Natural killer cell treated with Interleukin-12 subunit alpha and Interleukin-12 subunit beta and Interleukin-15 and Interleukin-18, amount 100 ng/mL, for 72 hours (primary cell): ENCODE measurements at regions not wholly inside any gene's neighbourhood (a gene's known extent, or its start where the extent isn't known, plus 50 kb on each side); places are given as distances from the start of the nearest gene placed in this dataset.

ENCODE experiments used
- ATAC-seq, 2 donors: fragments of 150-1000 bp; cut with Tn5 transposase in 1 of 2; sonication (Bioruptor Pico), chemical (Tn5 transposase) in 1 of 2; 2 replicates each; pipeline ENCODE4 v1.10.0; 2021
- DNase-seq: peaks from one replicate; pipeline ENCODE4 v3.0.0; 2022; ENCODE audit warnings: low spot score
- H3K27ac Mint-ChIP-seq, 2 donors: 1 replicate in 1 of 2; 2 replicates in 1 of 2; pipeline ENCODE4 v1.8.0; 2022; ENCODE audit warnings: mixed read lengths in 2 of 2, mild to moderate bottlenecking in 1 of 2, moderate library complexity in 1 of 2
- H3K27me3 Mint-ChIP-seq, 2 donors: 1 replicate in 1 of 2; 2 replicates in 1 of 2; pipeline ENCODE4 v1.8.0; 2022; ENCODE audit warnings: mixed read lengths in 2 of 2
- H3K36me3 Mint-ChIP-seq: one replicate; pipeline ENCODE4 v1.8.0; 2022; ENCODE audit warnings: mixed read lengths
- H3K4me1 Mint-ChIP-seq, 2 donors: 1 replicate in 1 of 2; 2 replicates in 1 of 2; pipeline ENCODE4 v1.8.0; 2022; ENCODE audit warnings: low read depth in 2 of 2, mixed read lengths in 2 of 2, mild to moderate bottlenecking in 1 of 2
- H3K4me3 Mint-ChIP-seq: one replicate; pipeline ENCODE4 v1.8.0; 2022; ENCODE audit warnings: mixed read lengths
- H3K9me3 Mint-ChIP-seq: 2 replicates; pipeline ENCODE4 v1.8.0; 2022; ENCODE audit warnings: mixed read lengths

DNA sequence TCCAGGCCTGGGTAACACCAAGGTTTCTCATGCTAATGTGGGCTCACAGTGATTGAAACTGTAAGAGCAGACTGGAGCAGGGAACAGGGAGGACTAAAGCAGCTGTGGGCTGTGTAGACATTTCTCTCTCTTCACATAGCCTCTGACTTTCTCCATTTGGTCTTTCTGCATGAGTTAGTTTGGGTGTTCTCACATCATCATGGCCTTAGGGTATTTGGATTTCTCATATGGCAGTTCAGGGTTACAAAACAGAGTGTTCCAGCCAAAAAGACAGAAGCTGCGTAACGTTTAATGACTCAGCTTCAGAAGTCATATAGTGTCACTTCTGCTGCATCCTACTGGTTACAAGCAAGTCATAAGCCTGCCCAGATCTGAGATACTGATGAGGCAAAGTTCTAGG is 52.0 kb upstream of the OSBPL8 start:
- Mint-ChIP-seq H3K4me3 (no peak overlapping the region), H3K27me3 (peaks cover 8 to 27% of the 10 kb centered on the region in 2 donors), H3K9me3 (no peaks in the 10 kb centered on the region), H3K4me1 (peaks cover 0 to 3% of the 10 kb centered on the region in 2 donors), H3K27ac (no peak overlapping the region), H3K36me3 (no peaks in the 10 kb centered on the region)
- ATAC-seq (peak in 1 of 2 donors; percentile 43), DNase-seq (no peak)

DNA sequence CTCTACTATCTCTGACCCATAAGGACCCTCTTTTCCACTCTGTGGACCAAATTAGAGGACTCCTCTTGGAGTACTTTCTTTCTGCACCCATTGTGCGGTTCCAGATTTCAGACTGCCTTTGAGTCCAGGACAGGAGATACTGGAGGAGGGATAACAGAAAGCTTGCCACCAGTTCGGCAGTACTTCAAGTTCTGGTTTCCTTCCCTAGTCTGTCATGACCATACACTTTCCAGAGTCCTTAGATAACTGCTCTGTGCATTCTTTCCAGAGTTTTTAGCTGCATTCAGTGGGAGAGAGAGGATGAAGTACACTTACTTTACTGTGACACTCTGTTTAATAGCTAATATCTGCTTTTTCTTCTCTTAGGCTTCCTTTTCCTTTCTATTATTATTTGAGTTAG is 54.8 kb upstream of the OSBPL8 start:
- Mint-ChIP-seq H3K4me3 (no peak overlapping the region), H3K27me3 (peaks cover 4 to 29% of the 10 kb centered on the region in 2 donors), H3K4me1 (peaks cover 0 to 3% of the 10 kb centered on the region in 2 donors), H3K27ac (no peak overlapping the region), H3K9me3 (no peaks in the 10 kb centered on the region), H3K36me3 (no peaks in the 10 kb centered on the region)
- ATAC-seq (no peak), DNase-seq (no peak)

DNA sequence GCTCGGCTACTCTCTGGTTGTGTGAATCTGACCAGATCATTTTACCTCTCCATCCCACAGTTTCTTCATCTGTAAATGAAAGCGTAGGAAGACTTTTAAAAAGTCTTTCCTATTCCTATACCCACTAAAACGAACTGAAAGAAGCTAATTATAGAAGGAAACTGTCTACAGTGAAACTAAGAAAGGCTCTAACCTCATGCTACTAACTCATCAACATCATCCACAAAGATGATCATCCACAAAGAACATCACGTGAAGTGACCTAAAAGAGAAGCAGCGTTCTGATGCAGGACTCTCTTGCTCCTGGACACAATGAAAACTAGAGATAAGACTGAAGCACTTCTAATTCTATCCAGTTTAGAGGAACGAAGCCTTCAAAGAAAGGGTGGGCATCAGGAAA is 58.5 kb upstream of the OSBPL8 start:
- Mint-ChIP-seq H3K4me3 (no peak overlapping the region), H3K27ac (peak overlapping the region in 1 of 2 donors; percentile 30), H3K9me3 (no peaks in the 10 kb centered on the region), H3K4me1 (peaks cover 0 to 6% of the 10 kb centered on the region in 2 donors), H3K36me3 (no peaks in the 10 kb centered on the region), H3K27me3 (peaks cover 3 to 31% of the 10 kb centered on the region in 2 donors)
- ATAC-seq (no peak), DNase-seq (no peak)

DNA sequence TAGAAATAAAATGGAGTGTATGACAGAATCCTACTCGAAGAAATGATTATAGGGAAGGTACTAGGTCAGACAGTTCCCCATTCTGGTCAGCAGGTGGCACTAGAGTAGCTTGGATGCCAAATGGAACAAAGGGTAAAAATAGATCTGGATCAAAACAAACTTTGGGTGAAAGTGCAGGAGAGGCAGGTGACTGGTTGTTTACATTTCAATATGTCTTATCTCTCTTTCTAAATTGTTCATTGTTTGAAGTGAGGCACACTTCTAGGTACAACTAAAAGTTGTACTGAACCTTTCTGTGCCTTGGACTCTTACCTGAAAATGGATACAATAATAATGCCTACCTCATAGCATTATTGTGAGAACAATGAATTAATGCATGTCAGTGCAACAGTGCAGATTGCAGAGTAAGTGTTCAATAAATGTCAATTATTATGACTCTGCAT is 62.0 kb upstream of the OSBPL8 start:
- Mint-ChIP-seq H3K27ac (no peak overlapping the region), H3K36me3 (no peaks in the 10 kb centered on the region), H3K27me3 (peaks cover 0 to 17% of the 10 kb centered on the region in 2 donors), H3K9me3 (no peaks in the 10 kb centered on the region), H3K4me1 (peaks cover 0 to 3% of the 10 kb centered on the region in 2 donors), H3K4me3 (no peak overlapping the region)
- peak; percentile 65 for DNase-seq
- peak; percentile 67 to 75 for ATAC-seq

DNA sequence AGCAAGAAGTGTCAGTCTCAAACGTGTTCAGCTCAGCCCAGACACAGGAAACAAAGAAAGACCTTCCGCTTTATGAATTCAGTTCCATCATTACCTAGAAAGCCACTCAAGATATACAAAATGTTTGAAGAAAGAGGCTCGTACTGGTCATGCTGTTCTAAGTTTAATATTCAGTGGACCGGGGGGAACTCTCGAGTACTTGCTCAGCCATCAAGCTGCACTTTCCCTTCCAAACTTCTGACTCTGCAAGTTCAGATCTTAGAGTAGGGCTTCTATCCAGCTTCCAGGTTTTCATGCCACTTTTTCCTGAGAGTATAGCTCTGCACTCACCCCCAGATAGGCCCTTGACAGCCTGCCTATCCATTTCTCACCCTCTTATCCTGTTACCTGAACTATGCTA is 62.8 kb upstream of the OSBPL8 start:
- ATAC-seq = no peak
- H3K36me3 Mint-ChIP-seq = no peaks in the 10 kb centered on the region
- H3K27me3 Mint-ChIP-seq = peaks cover 0 to 17% of the 10 kb centered on the region in 2 donors
- peaks cover 0 to 3% of the 10 kb centered on the region in 2 donors for H3K4me1 Mint-ChIP-seq
- H3K27ac Mint-ChIP-seq = no peak overlapping the region
- H3K4me3 Mint-ChIP-seq = no peak overlapping the region
- no peak for DNase-seq
- no peaks in the 10 kb centered on the region for H3K9me3 Mint-ChIP-seq

DNA sequence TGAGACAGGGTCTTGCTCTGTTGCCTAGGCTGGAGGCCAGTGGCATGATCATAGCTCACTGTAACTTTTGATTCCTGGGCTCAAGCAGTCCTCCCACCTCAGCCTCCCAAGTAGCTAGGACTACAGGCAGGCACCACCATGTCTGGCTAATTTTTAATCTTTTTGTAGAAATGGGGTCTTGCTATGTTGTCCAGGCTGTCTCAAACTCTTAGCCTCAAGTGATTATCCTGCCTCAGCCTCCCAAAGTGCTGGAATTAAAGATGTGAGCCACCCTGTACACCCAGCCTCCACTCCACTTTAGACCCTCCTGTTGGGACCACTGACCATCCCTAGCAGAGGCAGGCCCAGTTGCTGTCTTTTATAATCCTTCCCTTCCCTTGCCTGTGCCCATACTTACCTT is 63.3 kb upstream of the OSBPL8 start:
- ATAC-seq (no peak), DNase-seq (no peak)
- H3K9me3 Mint-ChIP-seq = no peaks in the 10 kb centered on the region
- no peaks in the 10 kb centered on the region for H3K36me3 Mint-ChIP-seq
- H3K27me3 Mint-ChIP-seq = peaks cover 0 to 16% of the 10 kb centered on the region in 2 donors
- H3K4me3 Mint-ChIP-seq = no peak overlapping the region
- no peak overlapping the region for H3K27ac Mint-ChIP-seq
- H3K4me1 Mint-ChIP-seq = peaks cover 0 to 3% of the 10 kb centered on the region in 2 donors

DNA sequence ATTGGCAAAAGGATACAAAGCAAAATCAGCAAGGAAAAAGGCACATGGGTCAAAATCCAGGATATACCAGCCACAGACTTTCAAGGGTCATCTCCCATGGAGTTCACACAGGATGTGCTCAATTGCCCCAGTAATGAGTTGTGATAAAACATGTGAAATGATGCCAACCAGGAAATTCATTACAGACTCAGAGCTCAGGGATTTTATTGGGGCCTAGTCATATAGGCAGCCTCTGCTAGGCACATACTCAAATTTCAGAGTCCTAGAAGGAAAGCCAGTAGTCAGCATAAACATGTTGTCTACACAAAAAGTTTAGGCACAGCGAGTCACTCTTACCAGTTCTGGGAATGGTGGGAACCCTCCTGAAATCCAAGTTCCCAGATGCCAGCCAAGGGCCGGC is 64.4 kb upstream of the OSBPL8 start:
- Mint-ChIP-seq H3K27me3 (peaks cover 0 to 6% of the 10 kb centered on the region in 2 donors), H3K4me3 (no peak overlapping the region), H3K9me3 (no peaks in the 10 kb centered on the region), H3K36me3 (no peaks in the 10 kb centered on the region), H3K27ac (no peak overlapping the region), H3K4me1 (peaks cover 0 to 3% of the 10 kb centered on the region in 2 donors)
- ATAC-seq (no peak), DNase-seq (no peak)

DNA sequence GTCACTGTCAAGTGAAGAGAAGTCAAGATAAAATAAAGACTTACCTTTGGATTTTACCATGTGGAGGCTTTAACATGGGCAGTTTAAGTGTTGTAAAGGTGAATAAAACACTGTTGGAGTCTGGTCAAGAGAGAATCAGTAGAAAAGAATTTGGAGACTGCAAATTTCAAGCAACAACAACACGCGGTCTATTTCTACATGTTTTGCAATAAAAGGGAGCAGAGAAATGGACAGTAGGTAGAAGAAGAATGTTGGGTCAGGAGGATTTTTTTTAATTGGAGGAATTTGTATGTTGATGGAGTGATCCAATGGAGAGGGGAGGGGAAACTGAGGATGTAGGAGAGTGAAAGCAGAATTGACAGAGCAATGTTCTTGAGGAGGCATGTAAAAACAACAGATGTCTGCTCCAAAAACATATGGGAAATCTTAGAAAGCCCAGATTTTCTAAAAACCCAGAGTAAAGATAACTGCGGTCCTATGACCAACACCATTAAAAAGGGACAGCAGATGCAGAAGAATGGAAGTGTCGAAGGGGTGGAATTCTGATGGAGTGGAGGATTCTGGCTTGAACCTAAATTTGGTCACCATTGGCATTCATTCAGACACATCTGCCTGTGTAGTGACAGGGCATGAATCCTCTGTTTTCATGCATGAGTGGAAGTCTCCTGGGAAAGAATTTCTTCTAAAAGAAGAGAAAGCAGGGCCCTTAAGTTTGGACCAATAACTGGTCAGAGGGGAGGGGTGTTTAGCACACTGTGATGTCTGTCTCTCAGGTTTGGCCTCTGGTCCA is 68.0 kb upstream of the OSBPL8 start:
- Mint-ChIP-seq H3K27me3 (no peaks in the 10 kb centered on the region), H3K27ac (no peak overlapping the region), H3K36me3 (no peaks in the 10 kb centered on the region), H3K4me1 (no peaks in the 10 kb centered on the region), H3K4me3 (no peak overlapping the region), H3K9me3 (no peaks in the 10 kb centered on the region)
- ATAC-seq (no peak), DNase-seq (no peak)

DNA sequence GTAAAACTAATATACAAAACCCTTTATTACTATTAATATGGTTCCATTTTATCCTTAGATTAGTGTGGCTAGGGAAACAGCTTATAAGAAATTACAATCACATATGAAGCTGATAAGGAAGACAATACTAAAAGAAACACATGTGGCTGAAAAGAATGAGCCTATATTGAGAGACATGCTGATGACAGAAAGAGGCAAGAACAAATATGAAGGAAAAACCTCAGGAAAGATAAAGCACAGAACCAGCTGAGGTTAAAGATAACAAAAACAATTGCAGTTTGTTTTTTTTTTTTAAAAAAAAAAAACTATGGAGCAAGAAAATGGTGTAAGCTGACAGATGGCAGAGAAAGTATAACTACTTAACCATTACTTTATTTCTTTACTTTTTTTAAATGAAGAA is 69.2 kb upstream of the OSBPL8 start:
- no peaks in the 10 kb centered on the region for H3K36me3 Mint-ChIP-seq

DNA sequence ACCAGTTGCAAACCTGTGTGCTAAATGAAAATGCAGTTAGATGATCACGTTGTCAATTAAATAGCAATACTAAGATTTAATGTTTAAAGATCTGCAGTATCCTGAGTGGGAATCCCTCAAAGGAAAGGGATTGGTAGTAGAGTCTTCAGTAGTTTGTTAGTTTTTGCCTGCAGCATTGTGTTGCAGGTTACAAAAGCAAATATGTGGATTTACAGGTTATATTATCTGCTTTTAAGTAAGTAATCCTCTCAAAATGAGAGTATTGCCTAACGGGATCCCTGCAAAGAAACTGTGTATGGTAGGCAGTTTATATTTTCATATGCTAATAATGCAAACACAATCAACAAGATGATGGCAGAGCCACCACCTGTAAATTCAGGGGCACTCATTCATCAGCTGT is 72.2 kb upstream of the OSBPL8 start:
- no peaks in the 10 kb centered on the region for H3K36me3 Mint-ChIP-seq
- DNase-seq = no peak
- H3K27me3 Mint-ChIP-seq = peaks cover 4 to 5% of the 10 kb centered on the region in 2 donors
- no peak overlapping the region for H3K27ac Mint-ChIP-seq
- no peaks in the 10 kb centered on the region for H3K4me1 Mint-ChIP-seq
- H3K4me3 Mint-ChIP-seq = no peak overlapping the region
- ATAC-seq = no peak
- no peaks in the 10 kb centered on the region for H3K9me3 Mint-ChIP-seq

More for the DNA sequence above, 69.2 kb upstream of the OSBPL8 start:
- ATAC-seq (no peak), DNase-seq (no peak)
- H3K4me1 Mint-ChIP-seq = no peaks in the 10 kb centered on the region
- H3K4me3 Mint-ChIP-seq = no peak overlapping the region
- H3K27ac Mint-ChIP-seq = no peak overlapping the region
- no peaks in the 10 kb centered on the region for H3K9me3 Mint-ChIP-seq
- H3K27me3 Mint-ChIP-seq = no peaks in the 10 kb centered on the region

DNA sequence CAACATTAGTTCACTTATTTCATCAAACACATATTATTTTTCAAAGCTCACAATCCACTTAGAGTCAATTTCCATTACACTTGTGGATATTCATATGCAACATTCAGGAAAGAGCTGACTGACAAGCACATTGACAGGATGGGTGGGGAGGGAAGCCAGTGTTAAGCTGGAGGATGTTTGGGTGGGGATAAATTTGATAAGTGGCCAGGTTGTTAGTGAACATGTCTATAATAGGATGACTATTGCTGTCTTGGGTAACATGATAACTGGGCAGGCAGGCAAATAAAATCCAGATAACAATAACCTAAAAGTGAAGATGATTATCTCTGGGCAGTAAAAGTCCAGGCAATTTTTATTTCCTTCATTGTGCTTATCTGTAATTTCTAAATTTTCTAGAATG is 73.8 kb upstream of the OSBPL8 start:
- H3K27ac Mint-ChIP-seq = no peak overlapping the region
- peaks cover 4 to 5% of the 10 kb centered on the region in 2 donors for H3K27me3 Mint-ChIP-seq
- ATAC-seq = no peak
- no peaks in the 10 kb centered on the region for H3K9me3 Mint-ChIP-seq
- no peaks in the 10 kb centered on the region for H3K36me3 Mint-ChIP-seq
- H3K4me1 Mint-ChIP-seq = no peaks in the 10 kb centered on the region
- DNase-seq = no peak
- H3K4me3 Mint-ChIP-seq = no peak overlapping the region

DNA sequence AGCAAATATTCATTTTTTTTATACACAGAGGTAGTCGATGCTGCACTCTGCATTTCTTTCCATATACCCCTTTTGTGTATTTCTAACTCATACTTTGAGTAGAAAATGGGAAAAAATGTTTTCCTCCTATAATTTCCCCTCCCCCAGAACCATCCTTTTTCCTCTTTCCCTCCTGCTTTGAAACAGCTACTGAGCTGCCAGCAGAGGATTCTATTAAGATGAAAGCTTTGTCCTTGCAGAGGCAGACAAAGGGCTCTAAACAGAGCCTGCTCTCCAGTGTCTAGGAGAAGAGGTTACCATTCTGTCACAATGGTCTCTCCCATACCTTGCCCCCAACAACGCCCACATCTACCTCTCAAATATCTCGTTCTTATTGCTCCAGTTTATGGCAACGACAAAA is 74.6 kb upstream of the OSBPL8 start:
- Mint-ChIP-seq H3K27ac (no peak overlapping the region), H3K4me3 (no peak overlapping the region), H3K27me3 (peaks cover 4 to 5% of the 10 kb centered on the region in 2 donors), H3K36me3 (no peaks in the 10 kb centered on the region), H3K9me3 (no peaks in the 10 kb centered on the region), H3K4me1 (no peaks in the 10 kb centered on the region)
- ATAC-seq = no peak
- DNase-seq = no peak

DNA sequence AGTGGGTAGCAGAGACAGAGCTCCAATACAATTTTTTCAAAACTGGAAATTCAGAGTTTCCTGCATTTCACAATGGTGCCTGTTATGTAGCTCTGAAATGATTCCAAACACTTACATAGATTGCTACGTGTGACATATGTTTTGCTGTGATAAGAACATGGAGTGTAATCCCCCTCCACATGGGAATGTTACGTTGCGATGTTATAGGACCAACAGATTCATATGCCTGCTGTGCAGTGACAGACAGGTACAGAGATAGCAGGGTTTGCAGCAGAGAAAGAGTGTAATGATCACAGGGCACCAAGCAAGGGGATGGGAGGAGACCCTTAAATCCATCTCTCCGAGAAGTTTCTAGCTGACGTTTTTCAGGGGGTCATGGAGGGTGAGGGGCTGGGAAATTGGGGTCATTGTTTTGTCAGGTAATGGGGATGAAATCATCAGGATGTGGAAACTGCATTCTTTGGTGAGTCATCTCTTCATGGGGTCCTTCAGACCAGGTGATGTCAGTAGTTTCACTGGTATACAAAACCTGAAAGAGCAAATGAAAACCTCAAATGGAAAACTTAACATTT is 76.6 kb upstream of the OSBPL8 start:
- Mint-ChIP-seq H3K27me3 (peaks cover 5 to 11% of the 10 kb centered on the region in 2 donors), H3K9me3 (no peaks in the 10 kb centered on the region), H3K27ac (no peak overlapping the region), H3K4me1 (no peaks in the 10 kb centered on the region), H3K4me3 (no peak overlapping the region), H3K36me3 (no peaks in the 10 kb centered on the region)
- ATAC-seq (no peak), DNase-seq (no peak)

DNA sequence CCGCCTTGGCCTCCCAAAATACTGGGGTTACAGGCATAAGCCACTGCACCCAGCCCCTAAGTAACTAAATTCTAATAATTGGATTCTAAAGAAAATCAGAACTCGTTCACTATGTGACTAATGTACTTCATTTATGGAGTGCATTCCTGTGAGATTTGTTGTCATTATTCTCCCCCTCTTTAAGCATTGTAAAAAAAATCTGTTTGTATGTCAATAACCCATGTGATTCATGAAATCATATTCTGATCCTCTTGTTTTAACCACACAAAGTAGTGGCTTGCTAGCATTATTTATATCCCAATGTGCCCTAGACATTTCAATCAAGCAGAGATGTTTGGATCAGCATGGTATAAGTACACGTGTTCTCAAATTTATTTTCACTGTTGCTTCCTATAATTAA is 78.2 kb upstream of the OSBPL8 start:
- H3K4me3 Mint-ChIP-seq = no peak overlapping the region
- H3K27ac Mint-ChIP-seq = no peak overlapping the region
- no peak for DNase-seq
- H3K36me3 Mint-ChIP-seq = no peaks in the 10 kb centered on the region
- H3K9me3 Mint-ChIP-seq = no peaks in the 10 kb centered on the region
- no peak for ATAC-seq
- H3K4me1 Mint-ChIP-seq = no peaks in the 10 kb centered on the region
- peaks cover 18 to 19% of the 10 kb centered on the region in 2 donors for H3K27me3 Mint-ChIP-seq
